ENCODE measurements at regions not wholly inside any gene's neighbourhood (a gene's known extent, or its start where the extent isn't known, plus 50 kb on each side); places are given as distances from the start of the nearest gene placed in this dataset.

DNA sequence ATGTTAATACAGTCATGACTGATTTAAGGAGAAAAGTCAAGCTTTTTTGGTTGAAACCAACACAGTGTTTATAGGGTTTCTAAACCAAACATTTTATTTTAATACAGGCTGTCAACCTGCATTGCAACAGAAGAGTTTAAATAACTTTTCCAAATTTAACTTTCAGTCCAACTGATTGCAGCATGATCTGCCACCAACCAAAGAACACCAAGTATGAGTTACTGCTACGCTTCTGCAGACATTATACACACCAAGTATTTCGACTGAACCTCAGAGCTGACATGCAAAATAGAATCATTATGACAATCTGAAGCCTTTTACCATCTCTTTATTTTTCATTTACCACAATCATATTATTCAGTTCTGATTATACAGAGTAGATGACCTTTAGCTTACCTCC is 151.2 kb upstream of the DST start:
- H3K27me3 Mint-ChIP-seq (ENCODE audit: insufficient read depth, low read depth, poor library complexity): peaks cover 4% of the 10 kb centered on the region
- no peaks in the 10 kb centered on the region for H3K36me3 ChIP-seq (ENCODE audit: insufficient read depth)
- H3K36me3 Mint-ChIP-seq (ENCODE audit: low read depth): peaks cover 7% of the 10 kb centered on the region; the same call in 1 of the 3 replicates
- H3K4me1 ChIP-seq (ENCODE audit: insufficient read depth): peaks cover 48% of the 10 kb centered on the region
- H3K4me3 ChIP-seq: peak overlapping the region; percentile 32
- DNase-seq (ENCODE audit: low spot score) (no peak), ATAC-seq (no peak)
- peaks cover 67% of the 10 kb centered on the region for H3K4me1 Mint-ChIP-seq
- no peaks in the 10 kb centered on the region for H3K9me3 Mint-ChIP-seq
- H4K20me1 ChIP-seq (replicated peaks; ENCODE audit: insufficient read depth): no peaks in the 10 kb centered on the region
- no peak overlapping the region for H2AFZ ChIP-seq
- TF ChIP-seq, protein P1, sequence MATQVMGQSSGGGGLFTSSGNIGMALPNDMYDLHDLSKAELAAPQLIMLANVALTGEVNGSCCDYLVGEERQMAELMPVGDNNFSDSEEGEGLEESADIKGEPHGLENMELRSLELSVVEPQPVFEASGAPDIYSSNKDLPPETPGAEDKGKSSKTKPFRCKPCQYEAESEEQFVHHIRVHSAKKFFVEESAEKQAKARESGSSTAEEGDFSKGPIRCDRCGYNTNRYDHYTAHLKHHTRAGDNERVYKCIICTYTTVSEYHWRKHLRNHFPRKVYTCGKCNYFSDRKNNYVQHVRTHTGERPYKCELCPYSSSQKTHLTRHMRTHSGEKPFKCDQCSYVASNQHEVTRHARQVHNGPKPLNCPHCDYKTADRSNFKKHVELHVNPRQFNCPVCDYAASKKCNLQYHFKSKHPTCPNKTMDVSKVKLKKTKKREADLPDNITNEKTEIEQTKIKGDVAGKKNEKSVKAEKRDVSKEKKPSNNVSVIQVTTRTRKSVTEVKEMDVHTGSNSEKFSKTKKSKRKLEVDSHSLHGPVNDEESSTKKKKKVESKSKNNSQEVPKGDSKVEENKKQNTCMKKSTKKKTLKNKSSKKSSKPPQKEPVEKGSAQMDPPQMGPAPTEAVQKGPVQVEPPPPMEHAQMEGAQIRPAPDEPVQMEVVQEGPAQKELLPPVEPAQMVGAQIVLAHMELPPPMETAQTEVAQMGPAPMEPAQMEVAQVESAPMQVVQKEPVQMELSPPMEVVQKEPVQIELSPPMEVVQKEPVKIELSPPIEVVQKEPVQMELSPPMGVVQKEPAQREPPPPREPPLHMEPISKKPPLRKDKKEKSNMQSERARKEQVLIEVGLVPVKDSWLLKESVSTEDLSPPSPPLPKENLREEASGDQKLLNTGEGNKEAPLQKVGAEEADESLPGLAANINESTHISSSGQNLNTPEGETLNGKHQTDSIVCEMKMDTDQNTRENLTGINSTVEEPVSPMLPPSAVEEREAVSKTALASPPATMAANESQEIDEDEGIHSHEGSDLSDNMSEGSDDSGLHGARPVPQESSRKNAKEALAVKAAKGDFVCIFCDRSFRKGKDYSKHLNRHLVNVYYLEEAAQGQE (IDR thresholded peaks at IDR 0.05; ENCODE audit: unreplicated experiment): no peak
- TF ChIP-seq EZH2phosphoT487 (IDR thresholded peaks at IDR 0.05; ENCODE audit: unreplicated experiment) (no peak), ZNF331 (CRISPR knock-in tag; IDR thresholded peaks at IDR 0.05; ENCODE audit: low read depth) (no peak), CREB1 (CRISPR knock-in tag; IDR thresholded peaks at IDR 0.05; ENCODE audit: low read depth) (no peak), JUNB (IDR thresholded peaks at IDR 0.05; ENCODE audit: unreplicated experiment) (no peak), POLR2AphosphoS5 (IDR thresholded peaks at IDR 0.05; ENCODE audit: low read depth) (no peak), EZH2 (IDR thresholded peaks at IDR 0.05; ENCODE audit: low read depth, unreplicated experiment) (no peak), CTCF (conservative IDR thresholded peaks at IDR 0.05; ENCODE audit: low read depth in 2 of 2) (no peak), NANOG (IDR thresholded peaks at IDR 0.05; ENCODE audit: borderline replicate concordance) (no peak), ZNF114 (CRISPR knock-in tag; IDR thresholded peaks at IDR 0.05) (no peak), STAT1 (IDR thresholded peaks at IDR 0.05; ENCODE audit: unreplicated experiment) (no peak)
- TF ChIP-seq, protein P2, sequence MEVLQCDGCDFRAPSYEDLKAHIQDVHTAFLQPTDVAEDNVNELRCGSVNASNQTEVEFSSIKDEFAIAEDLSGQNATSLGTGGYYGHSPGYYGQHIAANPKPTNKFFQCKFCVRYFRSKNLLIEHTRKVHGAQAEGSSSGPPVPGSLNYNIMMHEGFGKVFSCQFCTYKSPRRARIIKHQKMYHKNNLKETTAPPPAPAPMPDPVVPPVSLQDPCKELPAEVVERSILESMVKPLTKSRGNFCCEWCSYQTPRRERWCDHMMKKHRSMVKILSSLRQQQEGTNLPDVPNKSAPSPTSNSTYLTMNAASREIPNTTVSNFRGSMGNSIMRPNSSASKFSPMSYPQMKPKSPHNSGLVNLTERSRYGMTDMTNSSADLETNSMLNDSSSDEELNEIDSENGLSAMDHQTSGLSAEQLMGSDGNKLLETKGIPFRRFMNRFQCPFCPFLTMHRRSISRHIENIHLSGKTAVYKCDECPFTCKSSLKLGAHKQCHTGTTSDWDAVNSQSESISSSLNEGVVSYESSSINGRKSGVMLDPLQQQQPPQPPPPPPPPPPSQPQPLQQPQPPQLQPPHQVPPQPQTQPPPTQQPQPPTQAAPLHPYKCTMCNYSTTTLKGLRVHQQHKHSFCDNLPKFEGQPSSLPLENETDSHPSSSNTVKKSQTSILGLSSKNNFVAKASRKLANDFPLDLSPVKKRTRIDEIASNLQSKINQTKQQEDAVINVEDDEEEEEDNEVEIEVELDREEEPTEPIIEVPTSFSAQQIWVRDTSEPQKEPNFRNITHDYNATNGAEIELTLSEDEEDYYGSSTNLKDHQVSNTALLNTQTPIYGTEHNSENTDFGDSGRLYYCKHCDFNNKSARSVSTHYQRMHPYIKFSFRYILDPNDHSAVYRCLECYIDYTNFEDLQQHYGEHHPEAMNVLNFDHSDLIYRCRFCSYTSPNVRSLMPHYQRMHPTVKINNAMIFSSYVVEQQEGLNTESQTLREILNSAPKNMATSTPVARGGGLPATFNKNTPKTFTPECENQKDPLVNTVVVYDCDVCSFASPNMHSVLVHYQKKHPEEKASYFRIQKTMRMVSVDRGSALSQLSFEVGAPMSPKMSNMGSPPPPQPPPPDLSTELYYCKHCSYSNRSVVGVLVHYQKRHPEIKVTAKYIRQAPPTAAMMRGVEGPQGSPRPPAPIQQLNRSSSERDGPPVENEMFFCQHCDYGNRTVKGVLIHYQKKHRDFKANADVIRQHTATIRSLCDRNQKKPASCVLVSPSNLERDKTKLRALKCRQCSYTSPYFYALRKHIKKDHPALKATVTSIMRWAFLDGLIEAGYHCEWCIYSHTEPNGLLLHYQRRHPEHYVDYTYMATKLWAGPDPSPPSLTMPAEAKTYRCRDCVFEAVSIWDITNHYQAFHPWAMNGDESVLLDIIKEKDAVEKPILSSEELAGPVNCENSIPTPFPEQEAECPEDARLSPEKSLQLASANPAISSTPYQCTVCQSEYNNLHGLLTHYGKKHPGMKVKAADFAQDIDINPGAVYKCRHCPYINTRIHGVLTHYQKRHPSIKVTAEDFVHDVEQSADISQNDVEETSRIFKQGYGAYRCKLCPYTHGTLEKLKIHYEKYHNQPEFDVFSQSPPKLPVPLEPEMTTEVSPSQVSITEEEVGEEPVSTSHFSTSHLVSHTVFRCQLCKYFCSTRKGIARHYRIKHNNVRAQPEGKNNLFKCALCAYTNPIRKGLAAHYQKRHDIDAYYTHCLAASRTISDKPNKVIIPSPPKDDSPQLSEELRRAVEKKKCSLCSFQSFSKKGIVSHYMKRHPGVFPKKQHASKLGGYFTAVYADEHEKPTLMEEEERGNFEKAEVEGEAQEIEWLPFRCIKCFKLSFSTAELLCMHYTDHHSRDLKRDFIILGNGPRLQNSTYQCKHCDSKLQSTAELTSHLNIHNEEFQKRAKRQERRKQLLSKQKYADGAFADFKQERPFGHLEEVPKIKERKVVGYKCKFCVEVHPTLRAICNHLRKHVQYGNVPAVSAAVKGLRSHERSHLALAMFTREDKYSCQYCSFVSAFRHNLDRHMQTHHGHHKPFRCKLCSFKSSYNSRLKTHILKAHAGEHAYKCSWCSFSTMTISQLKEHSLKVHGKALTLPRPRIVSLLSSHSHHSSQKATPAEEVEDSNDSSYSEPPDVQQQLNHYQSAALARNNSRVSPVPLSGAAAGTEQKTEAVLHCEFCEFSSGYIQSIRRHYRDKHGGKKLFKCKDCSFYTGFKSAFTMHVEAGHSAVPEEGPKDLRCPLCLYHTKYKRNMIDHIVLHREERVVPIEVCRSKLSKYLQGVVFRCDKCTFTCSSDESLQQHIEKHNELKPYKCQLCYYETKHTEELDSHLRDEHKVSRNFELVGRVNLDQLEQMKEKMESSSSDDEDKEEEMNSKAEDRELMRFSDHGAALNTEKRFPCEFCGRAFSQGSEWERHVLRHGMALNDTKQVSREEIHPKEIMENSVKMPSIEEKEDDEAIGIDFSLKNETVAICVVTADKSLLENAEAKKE (CRISPR knock-in tag; IDR thresholded peaks at IDR 0.05): no peak
- TF ChIP-seq, protein P3, sequence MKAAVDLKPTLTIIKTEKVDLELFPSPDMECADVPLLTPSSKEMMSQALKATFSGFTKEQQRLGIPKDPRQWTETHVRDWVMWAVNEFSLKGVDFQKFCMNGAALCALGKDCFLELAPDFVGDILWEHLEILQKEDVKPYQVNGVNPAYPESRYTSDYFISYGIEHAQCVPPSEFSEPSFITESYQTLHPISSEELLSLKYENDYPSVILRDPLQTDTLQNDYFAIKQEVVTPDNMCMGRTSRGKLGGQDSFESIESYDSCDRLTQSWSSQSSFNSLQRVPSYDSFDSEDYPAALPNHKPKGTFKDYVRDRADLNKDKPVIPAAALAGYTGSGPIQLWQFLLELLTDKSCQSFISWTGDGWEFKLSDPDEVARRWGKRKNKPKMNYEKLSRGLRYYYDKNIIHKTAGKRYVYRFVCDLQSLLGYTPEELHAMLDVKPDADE (IDR thresholded peaks at IDR 0.05): no peak
- H3K27me3 ChIP-seq (ENCODE audit: insufficient read depth): no peaks in the 10 kb centered on the region
- H3K9me2 ChIP-seq (ENCODE audit: insufficient read depth): no peaks in the 10 kb centered on the region
- peak overlapping the region; percentile 87 for H3K27ac Mint-ChIP-seq
- peak overlapping the region; percentile 67 for H3K4me2 ChIP-seq
- H3K79me2 ChIP-seq (replicated peaks; ENCODE audit: insufficient read depth): peaks cover 91% of the 10 kb centered on the region
- H3F3A ChIP-seq (replicated peaks; ENCODE audit: low read depth): no peaks in the 10 kb centered on the region
- H3K27ac ChIP-seq (ENCODE audit: low read depth): peak overlapping the region; percentile 92
- H3K4me3 Mint-ChIP-seq: peak overlapping the region; percentile 51

Measured in GM23338 (cell line).